ENCODE measurements at regions not wholly inside any gene's neighbourhood (a gene's known extent, or its start where the extent isn't known, plus 50 kb on each side); places are given as distances from the start of the nearest gene placed in this dataset.

DNA sequence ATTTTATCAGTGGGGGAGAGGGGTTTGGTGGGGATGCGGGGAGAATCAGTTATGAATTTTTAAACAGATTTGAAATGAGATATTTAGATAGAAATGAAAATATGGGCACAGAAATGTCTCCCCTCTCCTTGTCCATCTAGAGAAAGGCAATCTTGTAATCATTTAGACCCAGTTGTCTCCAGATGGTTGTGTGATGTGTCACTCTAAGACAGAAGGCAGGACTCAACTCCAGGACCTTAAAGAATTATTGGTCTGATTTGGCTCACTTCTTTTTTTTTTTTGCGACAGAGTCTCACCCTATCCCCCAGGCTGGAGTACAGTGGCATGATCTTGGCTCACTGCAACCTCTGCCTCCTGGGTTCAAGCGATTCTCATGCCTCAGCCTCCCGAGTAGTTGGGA, 77.2 kb downstream of the EOMES start:
- no peak for DNase-seq (ENCODE audit: low spot score)
- Mint-ChIP-seq H3K4me1 (ENCODE audit: low read depth) (peaks cover 10% of the 10 kb centered on the region), H3K4me3 (ENCODE audit: unreplicated experiment) (no peak overlapping the region), H3K36me3 (ENCODE audit: low read depth) (no peaks in the 10 kb centered on the region), H3K27ac (ENCODE audit: unreplicated experiment) (no peak overlapping the region), H3K27me3 (ENCODE audit: low read depth) (no peaks in the 10 kb centered on the region), H3K9me3 (ENCODE audit: low read depth) (no peaks in the 10 kb centered on the region)
- TF ChIP-seq, protein P1, sequence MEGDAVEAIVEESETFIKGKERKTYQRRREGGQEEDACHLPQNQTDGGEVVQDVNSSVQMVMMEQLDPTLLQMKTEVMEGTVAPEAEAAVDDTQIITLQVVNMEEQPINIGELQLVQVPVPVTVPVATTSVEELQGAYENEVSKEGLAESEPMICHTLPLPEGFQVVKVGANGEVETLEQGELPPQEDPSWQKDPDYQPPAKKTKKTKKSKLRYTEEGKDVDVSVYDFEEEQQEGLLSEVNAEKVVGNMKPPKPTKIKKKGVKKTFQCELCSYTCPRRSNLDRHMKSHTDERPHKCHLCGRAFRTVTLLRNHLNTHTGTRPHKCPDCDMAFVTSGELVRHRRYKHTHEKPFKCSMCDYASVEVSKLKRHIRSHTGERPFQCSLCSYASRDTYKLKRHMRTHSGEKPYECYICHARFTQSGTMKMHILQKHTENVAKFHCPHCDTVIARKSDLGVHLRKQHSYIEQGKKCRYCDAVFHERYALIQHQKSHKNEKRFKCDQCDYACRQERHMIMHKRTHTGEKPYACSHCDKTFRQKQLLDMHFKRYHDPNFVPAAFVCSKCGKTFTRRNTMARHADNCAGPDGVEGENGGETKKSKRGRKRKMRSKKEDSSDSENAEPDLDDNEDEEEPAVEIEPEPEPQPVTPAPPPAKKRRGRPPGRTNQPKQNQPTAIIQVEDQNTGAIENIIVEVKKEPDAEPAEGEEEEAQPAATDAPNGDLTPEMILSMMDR (IDR thresholded peaks at IDR 0.05) = no peak

- Mint-ChIP-seq H3K27me3 (ENCODE audit: low read depth) (no peaks in the 10 kb centered on the region), H3K4me3 (ENCODE audit: unreplicated experiment) (no peak overlapping the region), H3K9me3 (ENCODE audit: low read depth) (no peaks in the 10 kb centered on the region), H3K27ac (ENCODE audit: unreplicated experiment) (peak overlapping the region; percentile 34), H3K4me1 (ENCODE audit: low read depth) (peaks cover 17% of the 10 kb centered on the region), H3K36me3 (ENCODE audit: low read depth) (no peaks in the 10 kb centered on the region)
- DNase-seq (ENCODE audit: low spot score) = no peak
- TF ChIP-seq, protein P1 (IDR thresholded peaks at IDR 0.05) = no peak
Observed at GRCh38 chr3:27643355-27643754, 78.8 kb downstream of the EOMES start.

DNA sequence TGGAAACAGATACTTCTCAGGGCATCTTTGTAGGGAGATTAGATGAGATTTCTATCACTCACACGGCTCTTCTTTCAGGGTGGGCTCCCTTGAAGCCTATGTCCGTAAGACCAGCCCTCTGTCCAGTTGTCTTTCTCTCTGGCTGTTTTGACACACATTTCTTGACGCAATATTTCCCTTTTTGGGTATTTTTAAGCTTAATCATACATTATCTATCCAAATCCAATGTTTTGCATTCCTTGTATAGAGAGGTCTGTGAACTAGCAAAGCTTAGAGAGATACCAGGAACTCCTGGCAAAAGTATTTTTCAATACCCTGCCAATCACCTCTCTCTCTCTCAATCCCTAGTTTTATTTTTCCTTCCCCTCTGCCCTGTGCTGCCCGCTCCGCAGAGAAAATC, 79.3 kb downstream of the EOMES start:
- Mint-ChIP-seq H3K9me3 (ENCODE audit: low read depth) (no peaks in the 10 kb centered on the region), H3K36me3 (ENCODE audit: low read depth) (no peaks in the 10 kb centered on the region), H3K4me1 (ENCODE audit: low read depth) (peaks cover 23% of the 10 kb centered on the region), H3K4me3 (ENCODE audit: unreplicated experiment) (no peak overlapping the region), H3K27ac (ENCODE audit: unreplicated experiment) (peak overlapping the region; percentile 34), H3K27me3 (ENCODE audit: low read depth) (no peaks in the 10 kb centered on the region)
- TF ChIP-seq, protein P1 (IDR thresholded peaks at IDR 0.05) = no peak
- no peak for DNase-seq (ENCODE audit: low spot score)

- H3K9me3 Mint-ChIP-seq (ENCODE audit: low read depth) = no peaks in the 10 kb centered on the region
Observed at GRCh38 chr3:27641888-27642601, 80.1 kb downstream of the EOMES start.

DNA sequence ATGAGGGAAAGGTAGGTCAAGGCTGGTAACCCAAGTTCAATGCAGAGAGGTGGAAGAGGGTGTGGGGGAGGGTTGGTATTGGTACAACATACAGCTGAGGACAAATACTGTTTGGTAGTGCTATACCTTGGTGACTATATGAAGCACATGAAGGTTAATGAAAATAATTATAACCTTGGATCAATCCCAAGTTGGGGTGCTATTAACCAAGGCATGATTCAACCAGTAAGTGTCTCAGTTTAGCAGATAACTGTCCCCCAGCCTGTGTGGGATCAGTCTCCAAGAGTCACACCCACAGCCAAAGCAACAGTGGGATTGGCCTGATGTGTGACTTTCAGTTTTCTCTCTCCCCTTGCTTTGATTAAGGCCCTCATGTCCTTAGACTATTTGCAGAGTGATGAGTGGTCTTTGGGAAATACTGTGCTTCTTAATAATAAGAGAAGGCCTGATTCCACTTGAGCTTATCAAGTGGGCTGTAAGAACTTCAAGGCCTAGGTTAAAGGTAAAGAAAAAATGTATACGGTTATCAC, 80.8 kb downstream of the EOMES start:
- DNase-seq (ENCODE audit: low spot score) = no peak
- no peaks in the 10 kb centered on the region for H3K9me3 Mint-ChIP-seq (ENCODE audit: low read depth)
- H3K27me3 Mint-ChIP-seq (ENCODE audit: low read depth) = no peaks in the 10 kb centered on the region
- H3K36me3 Mint-ChIP-seq (ENCODE audit: low read depth) = no peaks in the 10 kb centered on the region
- H3K27ac Mint-ChIP-seq (ENCODE audit: unreplicated experiment) = no peak overlapping the region
- H3K4me3 Mint-ChIP-seq (ENCODE audit: unreplicated experiment) = no peak overlapping the region
- peaks cover 24% of the 10 kb centered on the region for H3K4me1 Mint-ChIP-seq (ENCODE audit: low read depth)
- TF ChIP-seq, protein P1 (IDR thresholded peaks at IDR 0.05) = no peak

More at GRCh38 chr3:27641888-27642601, 80.1 kb downstream of the EOMES start:
- H3K27ac Mint-ChIP-seq (ENCODE audit: unreplicated experiment) = no peak overlapping the region
- DNase-seq (ENCODE audit: low spot score) = no peak
- no peaks in the 10 kb centered on the region for H3K36me3 Mint-ChIP-seq (ENCODE audit: low read depth)
- no peaks in the 10 kb centered on the region for H3K27me3 Mint-ChIP-seq (ENCODE audit: low read depth)
- no peak overlapping the region for H3K4me3 Mint-ChIP-seq (ENCODE audit: unreplicated experiment)
- TF ChIP-seq, protein P1 (IDR thresholded peaks at IDR 0.05) = no peak
- H3K4me1 Mint-ChIP-seq (ENCODE audit: low read depth) = peaks cover 24% of the 10 kb centered on the region
